ENCODE measurements at regions not wholly inside any gene's neighbourhood (a gene's known extent, or its start where the extent isn't known, plus 50 kb on each side); places are given as distances from the start of the nearest gene placed in this dataset.
A peak's percentile ranks its signal among the peaks of the same experiment; 100 is the strongest.

DNA sequence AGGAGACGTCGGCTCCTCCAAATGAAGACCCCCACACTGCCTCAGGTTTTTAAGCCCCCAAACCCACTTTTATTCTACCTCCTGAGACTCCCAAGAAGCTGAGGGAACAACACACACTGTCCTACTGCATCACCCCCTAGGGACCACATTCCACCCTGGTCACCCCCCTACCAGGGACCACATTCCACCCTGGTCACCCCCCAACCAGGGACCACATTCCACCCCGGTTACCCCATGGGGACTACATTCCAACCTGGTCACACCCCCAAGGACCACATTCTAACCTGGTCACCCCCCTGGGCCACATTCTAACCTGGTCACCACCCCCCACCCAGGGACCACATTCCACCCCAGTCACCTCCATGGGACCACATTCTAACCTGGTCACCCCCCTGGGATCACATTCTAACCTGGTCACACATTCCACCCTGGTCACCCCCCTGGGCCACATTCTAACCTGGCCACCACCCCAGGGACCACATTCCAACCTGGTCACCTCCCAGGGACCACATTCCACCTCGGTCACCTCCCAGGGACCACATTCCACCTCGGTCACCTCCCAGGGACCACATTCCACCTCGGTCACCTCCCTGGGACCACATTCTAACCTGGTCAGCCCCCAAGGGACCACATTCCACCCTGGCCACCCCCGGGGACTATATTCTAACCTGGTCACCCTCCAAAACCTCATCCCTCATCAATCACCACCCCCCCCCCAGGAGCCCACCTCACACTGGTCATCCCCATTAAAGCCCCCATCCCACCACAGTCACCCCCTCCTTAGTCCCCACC lies 587.6 kb downstream of the NPHP4 start:
- DNase-seq, result no peak

DNA sequence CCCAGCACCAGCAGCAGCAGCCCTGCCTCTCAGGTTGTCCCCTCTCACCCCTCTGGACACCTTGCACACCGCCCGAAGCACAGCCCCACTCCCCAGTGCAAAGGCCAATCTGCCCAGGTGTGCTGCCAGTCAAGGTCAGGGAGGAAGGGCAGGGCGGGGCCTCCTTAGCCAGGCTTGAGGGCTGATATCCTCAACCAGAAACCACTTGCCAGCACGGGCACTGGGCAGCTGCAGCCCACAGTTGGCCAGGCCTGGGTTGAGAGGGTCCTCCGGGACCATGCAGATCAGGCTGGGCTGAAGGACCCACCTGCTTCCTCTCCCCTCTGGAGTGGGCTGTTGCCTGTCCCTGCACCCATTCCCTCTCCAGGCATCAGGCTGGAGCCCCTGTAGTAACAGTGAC lies 588.3 kb downstream of the NPHP4 start:
- DNase-seq, result no peak

DNA sequence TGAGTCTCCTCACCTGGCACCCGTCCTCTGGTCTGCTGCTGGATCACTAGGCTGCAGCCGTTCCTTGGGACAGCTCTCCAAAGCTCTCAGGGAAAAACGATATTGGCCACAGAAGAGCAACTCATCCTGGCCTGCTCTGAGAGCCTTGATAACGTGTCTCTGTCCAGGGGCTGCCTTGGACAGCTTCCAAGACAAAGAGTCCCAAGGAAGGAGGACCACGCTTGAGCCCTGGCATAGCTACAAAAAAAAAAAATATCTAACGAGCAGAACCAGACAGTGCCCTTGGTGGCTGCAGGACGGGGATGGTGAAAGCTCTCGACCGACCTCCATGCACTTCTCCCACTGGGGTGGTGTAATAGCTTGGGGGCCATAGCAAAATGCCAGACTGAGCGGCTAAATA lies 589.6 kb downstream of the NPHP4 start:
- DNase-seq, result no peak

DNA sequence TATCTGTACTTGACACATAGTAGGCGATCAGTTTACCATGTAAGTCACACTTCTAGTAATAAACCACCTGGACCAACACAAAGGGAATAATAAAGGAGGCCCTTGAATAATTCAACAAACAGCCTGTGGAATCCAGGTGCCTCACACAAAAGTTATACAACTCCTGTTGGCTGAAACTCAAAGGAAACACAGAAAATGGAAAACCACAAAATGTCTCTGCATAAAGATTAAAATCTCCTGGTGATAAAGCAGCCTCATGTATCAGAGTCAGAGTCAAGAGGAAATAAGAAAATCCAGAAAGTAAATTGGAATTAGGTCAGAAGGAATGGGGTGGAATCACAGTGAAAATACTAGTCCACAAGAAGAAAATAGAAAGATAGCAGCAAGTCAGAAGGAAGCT lies 592.5 kb downstream of the NPHP4 start:
- DNase-seq, result no peak

DNA sequence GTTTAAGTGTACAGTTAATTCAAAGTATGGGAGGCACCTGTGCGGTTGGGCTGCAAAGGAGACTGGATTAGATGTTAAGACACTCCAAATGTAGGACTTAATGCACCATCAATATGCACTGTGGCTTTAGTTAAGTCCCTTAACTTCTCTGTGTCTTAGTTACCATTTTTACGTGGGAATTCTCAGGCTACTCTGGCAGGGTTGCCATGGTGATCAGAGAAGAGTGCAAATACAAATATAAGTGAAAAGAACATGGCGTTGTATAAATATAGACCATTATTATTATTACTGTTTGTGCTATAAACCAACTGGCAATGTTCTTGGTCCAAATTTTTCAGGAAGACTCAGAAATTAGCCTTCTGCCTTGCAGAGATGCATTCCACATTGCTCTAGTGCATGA lies 595.6 kb downstream of the NPHP4 start:
- DNase-seq, result no peak

DNA sequence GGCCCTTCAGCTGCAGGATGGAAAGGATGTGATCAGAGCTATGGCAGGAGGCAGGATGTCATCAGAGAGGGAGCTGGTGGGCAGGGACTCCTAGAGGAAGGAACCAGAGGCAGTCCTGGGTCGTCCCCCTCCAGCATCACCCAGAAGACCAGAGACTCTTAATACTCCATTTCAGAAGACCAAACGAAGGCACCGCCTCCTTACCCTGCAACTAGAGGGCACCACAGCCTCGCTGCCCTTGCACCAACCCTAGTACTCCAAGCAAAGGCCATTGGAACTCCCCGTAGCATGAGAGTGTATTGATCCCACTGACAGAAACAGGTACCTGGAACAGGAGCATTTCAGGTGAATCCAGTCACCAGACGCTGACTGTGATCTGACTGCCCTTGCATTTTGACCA lies 598.1 kb downstream of the NPHP4 start:
- DNase-seq, result no peak

DNA sequence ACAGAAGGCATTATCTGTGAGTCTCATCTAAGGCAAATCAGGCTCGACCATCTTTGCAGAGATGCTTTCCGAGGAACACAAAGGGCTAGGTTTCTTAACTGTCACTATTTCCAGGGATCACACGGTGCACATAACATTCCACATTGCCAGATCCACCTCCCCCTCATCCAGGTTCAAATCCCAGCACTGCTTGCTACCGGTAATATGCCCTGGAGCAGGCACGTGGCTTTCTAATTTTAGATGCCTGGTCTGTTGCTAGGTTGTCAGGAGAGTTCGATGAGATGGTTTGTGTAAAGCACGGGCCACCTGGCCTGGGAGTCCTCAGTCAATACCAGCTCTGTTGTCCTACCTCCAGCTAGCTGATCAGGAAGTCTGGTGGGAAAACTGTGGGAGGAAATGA lies 598.6 kb downstream of the NPHP4 start:
- DNase-seq, result no peak

DNA sequence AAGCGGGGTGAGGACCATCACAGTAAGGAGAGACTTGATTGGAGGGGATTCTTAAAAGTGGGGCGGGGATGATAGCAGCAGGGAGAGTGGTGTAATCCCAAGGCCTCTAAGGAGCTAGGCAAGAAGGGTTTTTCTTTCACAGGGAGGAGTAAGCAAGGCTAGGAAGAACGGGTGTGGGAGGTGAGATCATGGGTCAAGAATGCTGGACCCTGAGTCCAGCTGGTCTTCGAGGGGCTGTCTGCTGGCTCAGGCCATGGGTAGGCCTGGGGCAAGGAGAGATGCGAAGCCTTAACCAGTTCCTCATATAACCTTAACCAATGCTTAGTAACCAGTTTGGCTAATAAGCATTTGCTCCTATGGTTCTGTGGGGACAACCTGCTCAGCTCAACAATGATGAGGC lies 599.1 kb downstream of the NPHP4 start:
- DNase-seq, result no peak

DNA sequence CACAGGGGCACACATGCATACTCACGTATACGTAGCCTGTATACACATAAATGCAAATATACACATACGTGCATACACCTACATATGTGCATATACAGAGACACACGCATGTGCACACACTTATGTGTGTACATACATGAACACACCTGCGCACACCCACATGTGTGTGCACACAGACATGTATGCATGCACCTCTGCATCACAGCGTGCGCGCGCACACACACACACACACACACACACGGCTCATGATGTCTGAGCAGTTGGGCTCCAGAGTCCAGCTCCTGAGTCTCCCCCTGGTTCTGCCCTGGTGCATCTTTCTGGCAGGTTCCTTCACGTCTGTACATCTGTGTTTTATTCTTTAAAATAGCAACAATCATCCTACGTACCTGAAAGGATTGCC lies 600.5 kb downstream of the NPHP4 start:
- DNase-seq, result no peak

DNA sequence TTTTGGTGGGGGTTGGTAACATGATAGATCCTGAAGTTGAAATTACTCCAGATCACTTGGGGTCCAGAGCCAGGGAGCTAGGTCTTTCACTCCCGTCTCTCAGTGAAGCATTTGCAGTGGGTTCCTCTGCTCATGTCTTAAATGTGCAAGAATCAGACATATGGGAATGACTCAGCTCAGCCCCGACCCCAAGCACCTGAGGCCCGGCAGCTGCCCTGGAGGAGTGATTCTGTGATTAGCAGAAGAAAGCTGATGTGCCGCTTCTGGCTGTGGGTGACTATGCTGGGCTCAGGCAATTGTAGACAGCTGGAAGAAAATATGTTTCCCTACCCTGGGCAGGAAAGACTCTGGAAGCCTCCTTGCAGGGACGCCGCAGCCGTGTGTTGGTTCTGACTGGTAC lies 601.7 kb downstream of the NPHP4 start:
- DNase-seq, result no peak

DNA sequence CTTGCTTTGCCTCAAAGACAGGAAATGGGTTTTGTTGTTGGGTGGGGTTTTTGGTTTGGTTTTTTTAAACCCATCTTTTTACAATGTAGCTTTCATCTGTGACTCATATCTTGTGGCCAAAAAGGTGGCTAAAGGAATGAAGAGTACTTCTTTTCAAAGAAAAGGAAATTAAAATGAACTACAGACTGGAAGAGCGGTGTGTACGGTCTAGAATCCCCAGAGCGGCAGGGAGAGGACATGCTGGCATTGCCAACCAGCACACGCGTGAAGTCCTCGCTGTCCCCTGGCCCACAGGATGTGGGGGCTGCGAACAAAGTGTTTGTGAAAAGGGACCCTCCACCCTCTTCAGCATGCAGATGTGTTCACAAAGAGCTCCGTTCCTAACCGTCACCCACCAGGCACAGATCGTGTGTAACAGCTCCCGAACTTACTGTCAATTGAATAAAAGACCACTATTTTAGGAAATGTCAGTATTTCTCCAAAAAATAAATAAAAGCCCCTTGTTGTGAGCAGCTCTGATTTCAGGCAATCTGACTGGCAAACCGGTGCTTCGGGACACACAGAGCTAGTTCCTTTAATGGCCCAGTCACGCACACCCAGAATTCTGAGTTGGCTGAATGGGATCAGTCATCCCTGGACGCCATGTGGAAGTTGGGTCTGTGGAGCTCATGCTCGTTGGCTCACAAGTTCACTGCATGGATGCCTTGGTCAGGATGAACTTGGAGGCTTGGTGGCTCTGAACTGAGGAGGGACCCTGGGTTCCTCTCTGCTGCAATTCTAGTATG lies 602.9 kb downstream of the NPHP4 start:
- DNase-seq, result no peak

DNA sequence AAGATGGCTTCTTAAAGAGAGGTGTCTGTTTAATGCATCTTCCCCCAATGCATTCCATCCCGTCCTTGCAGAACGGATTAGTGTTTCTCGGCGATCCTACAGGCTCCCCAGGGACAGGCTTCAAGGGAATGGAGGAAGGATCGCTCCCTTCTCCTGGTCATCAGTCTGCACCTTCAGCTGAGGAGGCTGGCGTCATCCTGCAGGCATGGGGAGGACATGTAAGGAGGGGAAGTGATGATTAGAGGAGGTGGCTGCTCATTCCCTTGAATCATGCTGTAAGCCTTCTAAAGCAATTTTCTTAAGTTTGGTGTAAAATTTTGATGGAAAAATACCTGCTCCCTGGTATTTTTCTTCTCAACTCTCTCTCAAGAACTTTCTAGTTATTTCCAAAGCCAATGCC lies 603.6 kb downstream of the NPHP4 start:
- no peak for DNase-seq

DNA sequence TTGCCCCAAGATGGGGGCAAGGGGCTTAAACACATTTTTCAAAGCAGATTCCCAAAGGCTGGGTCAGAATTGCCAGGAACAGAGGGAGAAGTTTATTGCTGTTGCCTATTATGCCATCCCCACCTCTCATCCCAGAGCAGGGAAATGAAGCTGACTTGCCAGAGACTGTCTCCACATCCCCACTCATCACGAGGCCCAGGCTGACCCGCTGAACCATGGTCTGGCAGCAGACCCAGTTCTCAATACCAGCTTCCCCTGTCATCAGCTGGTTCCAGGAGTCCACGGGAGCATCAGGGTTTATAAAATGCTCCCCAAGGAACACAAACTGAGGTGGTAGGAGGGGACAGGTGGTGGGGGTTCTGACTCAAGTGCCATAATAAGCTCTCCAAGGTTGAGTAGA lies 605.9 kb downstream of the NPHP4 start:
- no peak for DNase-seq

DNA sequence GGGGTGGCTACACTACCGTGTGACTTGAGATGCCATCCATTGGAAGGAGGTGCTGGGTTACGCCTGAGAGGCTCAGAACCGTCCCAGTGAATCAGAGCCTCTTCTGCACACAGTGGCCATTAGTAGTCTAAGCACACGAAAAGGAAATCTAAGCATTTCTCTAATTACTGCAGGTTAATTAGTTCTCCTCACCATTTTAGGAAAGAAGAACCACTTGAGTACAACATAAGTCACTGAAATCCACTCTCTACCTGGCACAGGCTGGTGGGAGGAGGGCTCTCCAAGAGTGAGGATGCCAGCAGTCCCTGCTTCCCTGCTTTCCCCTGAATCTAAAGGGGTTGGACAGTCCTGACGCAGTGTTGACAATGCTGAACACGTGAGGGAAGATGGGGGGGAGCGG lies 606.3 kb downstream of the NPHP4 start:
- no peak for DNase-seq

DNA sequence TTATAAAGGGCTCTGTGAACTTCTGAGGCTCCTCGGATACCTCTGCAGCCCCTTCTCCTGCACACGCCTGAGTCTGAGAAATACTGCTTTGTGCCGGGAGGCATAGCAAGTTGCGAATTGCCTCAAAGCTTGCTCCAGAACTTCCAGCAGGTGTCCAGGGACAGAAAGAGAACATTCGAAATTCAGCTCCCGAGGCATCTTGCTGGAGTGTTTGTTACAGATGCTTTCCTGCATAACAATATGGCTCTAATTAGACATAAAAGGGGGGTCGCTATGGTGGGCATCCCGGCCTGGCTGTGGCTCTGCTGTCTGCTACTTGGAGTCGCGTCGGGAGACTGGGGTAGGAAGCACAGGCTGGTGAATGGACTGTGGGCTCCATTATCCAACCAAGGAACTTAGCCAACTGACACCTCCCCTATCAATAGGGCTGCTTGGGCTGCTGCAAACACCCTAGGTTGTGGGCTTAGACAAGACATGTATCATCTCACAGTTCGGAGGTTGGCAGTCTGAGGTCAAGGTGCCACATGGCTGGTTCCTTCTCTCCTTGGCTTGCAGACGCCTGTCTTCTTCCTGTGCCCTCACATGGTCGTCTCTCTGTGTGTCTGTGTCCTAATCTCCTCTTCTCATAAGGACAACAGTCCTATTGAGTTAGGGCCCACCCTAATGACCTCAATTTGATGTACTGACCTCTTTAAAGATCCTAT lies 607.0 kb downstream of the NPHP4 start:
- peak; percentile 38 for DNase-seq

DNA sequence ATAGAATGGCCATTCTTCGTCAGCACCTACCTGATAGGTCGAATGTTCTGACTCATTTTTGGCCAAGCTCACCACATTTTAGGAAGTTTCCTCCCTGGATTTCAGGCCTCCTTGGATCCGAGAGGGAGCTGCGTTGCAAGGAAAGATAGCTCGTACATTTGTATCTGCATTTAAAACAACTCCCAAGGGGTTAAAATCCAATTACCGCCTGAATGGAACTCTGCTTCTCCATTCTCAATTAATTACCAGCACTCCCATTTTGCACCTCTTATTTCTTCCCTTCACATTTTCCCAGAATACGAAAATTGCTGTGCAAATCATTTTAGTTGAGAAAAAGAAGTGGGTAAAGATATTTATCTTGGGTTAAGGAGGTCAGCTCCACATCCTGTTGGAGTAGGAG lies 610.7 kb downstream of the NPHP4 start:
- no peak for DNase-seq

DNA sequence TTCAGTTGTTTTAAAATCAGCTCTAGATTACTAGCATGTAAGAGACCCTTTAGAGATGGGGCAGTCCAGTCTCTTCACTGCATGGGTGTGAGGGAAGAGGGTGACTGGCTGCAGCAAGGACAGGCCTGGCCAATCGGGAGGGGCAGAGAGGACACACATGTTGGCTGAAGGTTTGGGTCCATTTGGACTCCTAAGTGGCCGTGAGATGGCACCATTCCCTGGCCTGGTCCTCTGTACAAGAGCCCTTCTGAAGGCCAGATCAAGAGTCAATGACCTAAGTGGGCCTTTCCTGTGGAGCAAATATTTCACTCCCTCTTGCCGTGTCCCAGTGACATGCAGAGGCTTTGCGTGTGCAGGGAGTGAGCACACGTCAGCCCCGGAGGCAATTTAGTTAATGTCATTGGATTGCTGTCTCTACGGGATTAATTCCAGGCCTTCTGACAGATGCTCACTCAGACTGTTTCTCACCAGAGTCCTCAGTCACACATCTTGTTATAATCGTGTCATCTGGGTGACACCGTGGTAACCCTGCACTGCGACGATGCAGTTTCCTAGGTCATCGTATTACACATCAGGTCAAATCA lies 613.0 kb downstream of the NPHP4 start:
- peak; percentile 81 for DNase-seq

DNA sequence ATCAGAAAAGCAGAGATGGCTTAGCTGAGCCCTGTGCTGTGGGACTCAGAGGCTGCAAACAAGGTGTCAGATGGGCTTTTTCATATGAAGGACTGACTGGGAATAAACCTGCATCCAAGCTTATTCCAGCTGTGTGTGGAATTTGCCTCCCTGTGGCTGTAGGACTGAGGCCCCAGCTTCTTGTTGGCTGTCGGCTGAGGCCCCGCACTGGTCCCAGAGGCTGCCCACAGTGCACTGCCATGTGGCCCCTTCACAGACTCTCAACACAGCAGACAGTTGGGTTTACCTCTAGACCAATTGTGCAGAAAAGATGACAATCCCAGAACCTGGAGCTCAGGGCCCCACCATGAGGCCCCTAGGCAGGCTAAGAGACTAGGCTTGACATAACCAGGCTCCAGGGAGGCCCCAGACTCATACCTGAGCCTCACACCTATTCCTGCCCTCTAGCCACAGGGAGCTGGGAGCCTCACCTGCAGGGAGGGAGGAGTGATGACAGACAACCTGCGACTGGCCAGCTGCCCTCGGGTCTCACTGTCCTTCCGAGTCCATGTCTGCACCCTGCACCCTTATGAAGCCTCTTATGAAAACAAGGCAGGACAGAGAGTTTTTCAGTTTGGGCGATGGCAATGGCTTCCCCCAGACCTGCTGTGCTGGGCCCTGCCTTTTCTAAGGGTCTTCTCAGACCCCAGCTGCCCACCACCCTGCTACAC lies 615.5 kb downstream of the NPHP4 start:
- DNase-seq, result no peak

DNA sequence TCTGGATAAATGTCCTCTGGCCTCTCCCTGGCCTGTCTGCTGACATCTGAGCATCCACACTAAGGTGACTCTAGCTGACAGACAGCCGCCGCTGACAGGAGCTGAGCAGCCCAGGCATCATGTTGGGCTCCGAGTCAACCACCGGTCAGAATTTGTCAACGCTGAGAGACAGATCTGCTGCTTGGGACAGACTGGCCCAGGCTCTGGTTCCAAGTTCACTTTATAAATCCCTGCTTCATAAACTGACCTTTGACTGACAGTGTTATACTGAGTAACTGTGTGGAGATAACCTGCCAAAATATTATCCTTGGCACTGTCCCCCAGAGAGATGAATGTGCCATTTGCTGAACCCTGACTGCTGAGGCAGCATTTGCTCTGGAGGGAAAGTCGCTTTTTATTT lies 616.7 kb downstream of the NPHP4 start:
- peak; percentile 29 for DNase-seq

DNA sequence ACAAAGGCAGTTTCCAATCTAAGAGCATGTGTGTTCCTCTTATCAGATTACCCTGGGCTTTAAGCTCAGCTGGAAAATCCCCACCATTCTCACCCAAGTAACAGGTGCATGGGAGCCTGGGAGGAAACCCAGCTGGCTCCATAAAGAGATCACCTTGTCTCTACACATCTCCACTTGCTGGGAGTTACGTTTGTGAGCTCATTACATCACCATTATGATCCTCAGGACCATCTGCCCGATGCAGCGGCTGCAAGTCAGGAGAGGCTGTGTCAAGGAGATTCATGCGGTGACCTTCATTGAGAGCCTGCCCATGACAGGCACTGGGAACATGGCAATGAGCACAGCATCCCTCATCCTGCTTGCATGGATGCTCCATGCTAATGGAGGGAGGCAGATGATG lies 618.0 kb downstream of the NPHP4 start:
- no peak for DNase-seq

DNA sequence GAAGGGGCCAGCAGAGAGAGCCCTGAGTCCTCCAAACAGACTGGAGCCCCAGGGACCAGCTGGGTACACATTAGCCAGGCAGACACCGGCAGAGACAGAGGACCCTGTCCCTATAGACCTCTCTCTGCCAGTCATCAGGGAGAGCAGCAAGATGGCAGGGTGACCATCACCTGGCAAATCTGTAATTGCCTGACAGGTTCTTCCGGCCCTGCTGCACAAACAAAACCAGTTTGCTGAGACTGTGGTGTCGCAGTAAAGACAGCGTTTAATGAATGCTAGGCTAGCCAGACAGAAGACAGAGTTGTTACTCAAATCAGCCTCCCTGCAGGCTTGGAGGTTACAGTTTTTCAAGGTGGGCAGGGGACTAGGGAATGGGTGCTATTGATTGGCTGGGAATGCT lies 618.9 kb downstream of the NPHP4 start:
- DNase-seq, result no peak

DNA sequence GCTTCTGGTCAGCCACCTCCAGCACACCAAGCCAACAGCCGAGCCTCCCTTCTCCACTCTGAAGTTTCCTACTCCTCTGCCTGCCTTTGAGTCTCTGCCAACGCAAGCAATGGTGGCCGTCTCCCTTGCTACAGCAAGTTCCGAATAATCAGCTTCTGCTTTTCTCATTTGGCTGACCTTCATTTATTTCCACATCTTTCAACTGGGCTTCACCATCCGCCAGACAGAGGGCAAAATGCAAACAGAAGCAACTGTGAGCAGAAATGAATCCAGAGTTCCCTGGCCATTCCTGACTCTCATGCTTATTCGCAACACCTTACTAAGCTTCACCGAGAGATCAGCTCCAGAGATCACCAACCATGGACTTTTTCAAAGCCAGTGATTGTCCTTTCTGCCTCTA lies 621.0 kb downstream of the NPHP4 start:
- DNase-seq, result no peak

DNA sequence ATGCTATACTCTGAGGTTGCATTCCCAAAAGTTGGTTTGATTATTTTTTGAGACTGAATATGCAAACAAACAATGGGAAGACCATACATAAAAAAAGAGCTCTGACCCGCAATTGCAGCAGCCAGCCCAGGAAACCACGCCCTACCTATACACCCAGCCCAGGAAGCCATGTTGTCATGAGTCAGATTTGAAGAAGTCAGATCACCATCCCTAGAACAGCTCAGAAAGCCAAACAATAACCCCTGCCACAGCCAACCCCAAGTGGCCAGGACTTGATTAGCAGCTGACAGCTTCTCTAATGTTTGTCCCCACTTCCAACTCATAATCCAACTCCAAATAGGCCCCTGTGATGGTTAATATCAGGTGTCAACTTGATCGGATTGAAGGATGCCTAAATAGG lies 621.9 kb downstream of the NPHP4 start:
- no peak for DNase-seq
